ENCODE measurements at regions not wholly inside any gene's neighbourhood (a gene's known extent, or its start where the extent isn't known, plus 50 kb on each side); places are given as distances from the start of the nearest gene placed in this dataset.

- no peaks in the 10 kb centered on the region for H3K4me1 ChIP-seq
- no peaks in the 10 kb centered on the region; the same call in 1 of the 2 replicates for H3K9me3 ChIP-seq (replicated peaks)
- H3K36me3 ChIP-seq, result no peaks in the 10 kb centered on the region
- H3K27me3 ChIP-seq, result no peaks in the 10 kb centered on the region; the same call in 1 of the 2 replicates
- DNase-seq, result no peak
- H3K4me3 ChIP-seq, result no peak overlapping the region
- H3K27ac ChIP-seq, result no peak overlapping the region
Measured at GRCh38 chr1:224486801-224487583, 52.4 kb upstream of the WDR26 start.

GRCh38 chr1:224488806-224489499, 54.4 kb upstream of the WDR26 start:
- no peak for DNase-seq
- no peak overlapping the region for H3K4me3 ChIP-seq
- H3K9me3 ChIP-seq (replicated peaks), result no peaks in the 10 kb centered on the region; the same call in 1 of the 2 replicates
- no peaks in the 10 kb centered on the region for H3K36me3 ChIP-seq
- H3K27ac ChIP-seq, result no peak overlapping the region
- H3K4me1 ChIP-seq, result no peaks in the 10 kb centered on the region
- no peaks in the 10 kb centered on the region; the same call in 1 of the 2 replicates for H3K27me3 ChIP-seq

GRCh38 chr1:224489534-224490365, 55.2 kb upstream of the WDR26 start:
- Histone ChIP-seq H3K36me3 (no peaks in the 10 kb centered on the region), H3K27me3 (no peaks in the 10 kb centered on the region; the same call in 1 of the 2 replicates), H3K4me3 (no peak overlapping the region), H3K27ac (no peak overlapping the region), H3K4me1 (no peaks in the 10 kb centered on the region), H3K9me3 (replicated peaks) (no peaks in the 10 kb centered on the region; the same call in 1 of the 2 replicates)
- DNase-seq, result no peak

GRCh38 chr1:224490549-224491537, 56.2 kb upstream of the WDR26 start:
- Histone ChIP-seq H3K4me3 (no peak overlapping the region), H3K4me1 (no peaks in the 10 kb centered on the region), H3K27ac (no peak overlapping the region), H3K9me3 (replicated peaks) (no peaks in the 10 kb centered on the region; the same call in 1 of the 2 replicates), H3K27me3 (no peaks in the 10 kb centered on the region; the same call in 1 of the 2 replicates), H3K36me3 (no peaks in the 10 kb centered on the region)
- no peak for DNase-seq

DNA sequence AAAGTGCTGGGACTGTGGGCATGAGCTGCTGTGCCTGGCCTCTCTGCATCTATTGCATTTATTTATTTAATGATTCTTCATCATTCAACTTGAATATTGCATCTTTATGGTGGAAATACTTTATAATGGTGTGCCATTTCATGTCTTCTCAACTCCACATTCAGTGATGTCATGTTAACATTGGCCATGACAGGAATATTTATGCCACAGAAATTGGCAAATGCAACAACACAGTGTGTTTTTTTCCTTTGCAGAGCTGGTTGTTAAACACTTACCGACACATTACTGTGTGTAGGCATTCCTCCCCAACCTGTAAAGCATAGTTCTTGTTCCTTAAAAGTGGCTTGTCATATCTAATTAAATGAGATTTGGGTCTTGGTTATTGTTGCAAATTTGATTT, 57.4 kb upstream of the WDR26 start:
- H3K27ac ChIP-seq, result no peak overlapping the region
- DNase-seq, result no peak
- peaks cover 4% of the 10 kb centered on the region for H3K9me3 ChIP-seq (replicated peaks)
- H3K4me1 ChIP-seq, result no peaks in the 10 kb centered on the region
- H3K36me3 ChIP-seq, result 0 out of 2 replicates have a peak, but pooled peaks cover 2% of the 10 kb centered on the region
- H3K27me3 ChIP-seq, result no peaks in the 10 kb centered on the region; the same call in 1 of the 2 replicates
- H3K4me3 ChIP-seq, result no peak overlapping the region

- no peaks in the 10 kb centered on the region for H3K4me1 ChIP-seq
- H3K9me3 ChIP-seq (replicated peaks), result peaks cover 8% of the 10 kb centered on the region
- no peaks in the 10 kb centered on the region; the same call in 1 of the 2 replicates for H3K27me3 ChIP-seq
- 0 out of 2 replicates have a peak, but pooled peaks cover 2% of the 10 kb centered on the region for H3K36me3 ChIP-seq
- H3K27ac ChIP-seq, result no peak overlapping the region
- no peak overlapping the region for H3K4me3 ChIP-seq
- DNase-seq, result no peak
Measured at GRCh38 chr1:224492632-224493031, 58.0 kb upstream of the WDR26 start.

DNA sequence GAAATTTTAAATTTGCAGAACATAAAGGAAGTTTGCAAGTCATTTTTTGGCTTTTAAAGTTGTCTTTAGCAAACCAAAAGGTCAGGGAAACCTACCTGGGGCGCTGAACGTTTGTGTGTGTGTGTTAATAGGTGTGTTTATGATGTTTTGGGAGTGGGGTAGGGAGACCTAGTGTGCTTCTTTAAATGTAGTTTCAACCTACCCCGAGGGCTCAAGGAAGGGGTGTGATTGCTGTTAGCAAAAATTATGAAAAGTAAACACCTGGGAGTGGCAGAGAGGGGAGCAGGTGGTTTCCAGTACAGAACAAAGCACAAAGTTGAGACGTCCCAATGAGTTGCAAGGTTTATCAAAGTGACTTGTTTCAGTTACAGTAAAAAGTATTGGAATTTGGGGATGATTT, 58.7 kb upstream of the WDR26 start:
- Histone ChIP-seq H3K4me1 (no peaks in the 10 kb centered on the region), H3K4me3 (no peak overlapping the region), H3K27me3 (no peaks in the 10 kb centered on the region; the same call in 1 of the 2 replicates), H3K27ac (no peak overlapping the region), H3K9me3 (replicated peaks) (peaks cover 8% of the 10 kb centered on the region), H3K36me3 (0 out of 2 replicates have a peak, but pooled peaks cover 2% of the 10 kb centered on the region)
- no peak for DNase-seq

DNA sequence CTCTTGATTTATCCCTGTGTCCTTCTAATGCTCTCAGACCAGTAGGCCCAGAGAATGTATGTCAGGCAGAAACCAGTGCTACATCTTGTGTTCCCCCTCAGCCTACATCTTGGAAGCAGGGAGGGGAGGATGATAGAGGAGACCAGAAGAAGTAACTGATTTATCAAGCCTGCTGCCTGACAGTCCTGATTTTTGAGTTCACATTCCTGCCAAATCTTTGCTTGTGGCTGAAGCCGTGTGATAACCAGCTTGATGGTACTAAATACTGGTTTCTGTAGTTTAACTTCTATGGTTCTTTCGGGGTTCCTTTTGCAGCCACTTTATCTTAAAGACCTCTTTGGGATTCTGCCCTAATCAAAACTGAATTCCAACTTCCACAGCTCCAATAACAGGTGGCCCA, 59.7 kb upstream of the WDR26 start:
- Histone ChIP-seq H3K27ac (no peak overlapping the region), H3K4me3 (no peak overlapping the region), H3K27me3 (no peaks in the 10 kb centered on the region; the same call in 1 of the 2 replicates), H3K36me3 (0 out of 2 replicates have a peak, but pooled peaks cover 2% of the 10 kb centered on the region), H3K4me1 (no peaks in the 10 kb centered on the region), H3K9me3 (replicated peaks) (peaks cover 8% of the 10 kb centered on the region)
- DNase-seq, result no peak

DNA sequence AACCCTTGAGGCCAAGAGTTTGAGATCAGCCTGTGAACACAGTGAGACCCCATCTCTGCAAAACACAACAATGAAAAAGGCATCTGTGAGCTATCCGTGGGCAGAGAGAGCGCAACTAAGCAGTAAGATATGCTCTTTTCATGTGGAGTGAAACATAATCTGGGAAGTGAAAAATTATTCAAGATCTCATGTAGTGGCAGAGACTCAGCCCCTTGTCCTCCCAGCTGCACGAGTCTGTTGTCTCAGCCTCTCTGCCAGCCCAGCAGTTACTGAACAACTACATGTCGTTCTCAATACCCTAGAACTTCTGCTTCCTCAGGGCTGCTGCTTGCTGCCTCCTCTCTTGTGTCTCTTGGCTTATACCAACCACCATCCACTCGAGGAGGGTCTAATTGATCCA, 61.3 kb upstream of the WDR26 start:
- DNase-seq, result no peak
- Histone ChIP-seq H3K36me3 (0 out of 2 replicates have a peak, but pooled peaks cover 2% of the 10 kb centered on the region), H3K4me1 (peaks cover under 1% of the 10 kb centered on the region; the same call in 1 of the 2 replicates), H3K27ac (no peak overlapping the region), H3K27me3 (no peaks in the 10 kb centered on the region; the same call in 1 of the 2 replicates), H3K9me3 (replicated peaks) (peaks cover 8% of the 10 kb centered on the region), H3K4me3 (no peak overlapping the region)

- Histone ChIP-seq H3K4me3 (no peak overlapping the region), H3K4me1 (peaks cover 3% of the 10 kb centered on the region; the same call in 1 of the 2 replicates), H3K9me3 (replicated peaks) (peaks cover 8% of the 10 kb centered on the region), H3K27me3 (no peaks in the 10 kb centered on the region; the same call in 1 of the 2 replicates), H3K36me3 (0 out of 2 replicates have a peak, but pooled peaks cover 2% of the 10 kb centered on the region), H3K27ac (no peak overlapping the region)
- DNase-seq, result no peak
Measured at GRCh38 chr1:224496826-224497225, 62.2 kb upstream of the WDR26 start.

GRCh38 chr1:224497714-224498573, 63.3 kb upstream of the WDR26 start:
- Histone ChIP-seq H3K4me3 (no peak overlapping the region), H3K27ac (no peak overlapping the region), H3K4me1 (peaks cover 10% of the 10 kb centered on the region), H3K36me3 (0 out of 2 replicates have a peak, but pooled peaks cover 2% of the 10 kb centered on the region), H3K9me3 (replicated peaks) (peaks cover 8% of the 10 kb centered on the region), H3K27me3 (no peaks in the 10 kb centered on the region)
- DNase-seq, result no peak

DNA sequence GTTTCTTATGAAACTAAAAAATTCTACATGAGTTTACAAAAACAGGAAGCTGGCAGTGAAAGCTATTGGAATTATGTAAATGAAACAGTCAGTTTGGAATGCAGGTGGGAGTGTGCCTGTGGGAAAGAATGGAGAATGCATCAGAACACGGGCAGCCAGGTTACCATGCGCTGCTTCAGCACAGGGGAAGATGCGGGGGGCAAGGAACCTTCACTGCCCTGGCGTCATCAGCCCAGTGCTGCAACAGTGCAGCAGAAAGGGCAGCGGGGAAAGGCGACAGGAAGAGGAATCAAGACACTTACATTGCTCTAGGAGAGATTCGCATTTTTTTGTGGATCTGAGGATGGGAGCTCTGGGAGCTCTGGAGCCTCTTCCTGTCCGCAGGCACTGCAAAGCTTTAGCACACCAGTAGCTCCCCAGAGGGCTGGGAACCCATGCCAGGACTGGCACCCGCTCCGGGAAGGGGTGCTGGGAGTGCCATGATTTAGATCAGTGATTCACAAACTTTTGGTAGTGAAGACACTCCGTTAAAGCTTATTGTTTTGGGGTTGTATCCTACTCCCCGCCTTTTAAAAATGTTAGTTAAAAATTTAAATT, 64.1 kb upstream of the WDR26 start:
- Histone ChIP-seq H3K27ac (no peak overlapping the region), H3K36me3 (0 out of 2 replicates have a peak, but pooled peaks cover 2% of the 10 kb centered on the region), H3K9me3 (replicated peaks) (peaks cover 8% of the 10 kb centered on the region), H3K27me3 (no peaks in the 10 kb centered on the region), H3K4me1 (peaks cover 10% of the 10 kb centered on the region), H3K4me3 (no peak overlapping the region)
- DNase-seq, result no peak

Data from SJCRH30 (cell line).